SH-SY5Y (cell line): ENCODE measurements at regions not wholly inside any gene's neighbourhood (a gene's known extent, or its start where the extent isn't known, plus 50 kb on each side); places are given as distances from the start of the nearest gene placed in this dataset.

ENCODE experiments used
- GATA2 ChIP-seq: IDR thresholded peaks from 2 replicates; pipeline ENCODE4 v1.6.1; 2011; ENCODE audit warnings: mild to moderate bottlenecking, low read depth, low read length
- GATA3 ChIP-seq: IDR thresholded peaks from 2 replicates; pipeline ENCODE4 v1.6.1; 2011; ENCODE audit warnings: low read depth, mild to moderate bottlenecking, low read length, moderate library complexity

GRCh38 chr3:76627236-76627635, 412.7 kb upstream of the ROBO2 start:
- TF ChIP-seq GATA2 (no peak), GATA3 (no peak)

- TF ChIP-seq GATA3 (no peak), GATA2 (no peak)
These were observed 408.6 kb upstream of the ROBO2 start for GRCh38 chr3:76631251-76631650.

GRCh38 chr3:76638006-76638405, 401.9 kb upstream of the ROBO2 start:
- TF ChIP-seq GATA3 (no peak), GATA2 (no peak)

- TF ChIP-seq GATA3, result no peak
- peak; percentile 47 for TF ChIP-seq GATA2
These were observed 396.1 kb upstream of the ROBO2 start for GRCh38 chr3:76643623-76644304.

GRCh38 chr3:76644305-76644675, 395.6 kb upstream of the ROBO2 start:
- no peak for TF ChIP-seq GATA2
- no peak for TF ChIP-seq GATA3

- no peak for TF ChIP-seq GATA2
- TF ChIP-seq GATA3, result no peak
These were observed 394.2 kb upstream of the ROBO2 start for GRCh38 chr3:76645724-76646123.

GRCh38 chr3:76646921-76647562, 392.9 kb upstream of the ROBO2 start:
- no peak for TF ChIP-seq GATA3
- TF ChIP-seq GATA2, result no peak

GRCh38 chr3:76651784-76652183, 388.1 kb upstream of the ROBO2 start:
- TF ChIP-seq GATA2, result no peak
- TF ChIP-seq GATA3, result no peak

- no peak for TF ChIP-seq GATA3
- no peak for TF ChIP-seq GATA2
These were observed 387.4 kb upstream of the ROBO2 start for GRCh38 chr3:76652524-76652923.

- TF ChIP-seq GATA3 (no peak), GATA2 (no peak)
These were observed 386.2 kb upstream of the ROBO2 start for GRCh38 chr3:76653640-76654251.

- TF ChIP-seq GATA2, result no peak
- TF ChIP-seq GATA3, result no peak
These were observed 383.3 kb upstream of the ROBO2 start for GRCh38 chr3:76656531-76657070.

- TF ChIP-seq GATA2 (no peak), GATA3 (no peak)
These were observed 382.0 kb upstream of the ROBO2 start for GRCh38 chr3:76657909-76658308.

GRCh38 chr3:76661527-76662250, 378.2 kb upstream of the ROBO2 start:
- no peak for TF ChIP-seq GATA3
- TF ChIP-seq GATA2, result no peak

- TF ChIP-seq GATA3 (no peak), GATA2 (no peak)
These were observed 375.1 kb upstream of the ROBO2 start for GRCh38 chr3:76664816-76665215.
